ENCODE measurements at regions not wholly inside any gene's neighbourhood (a gene's known extent, or its start where the extent isn't known, plus 50 kb on each side); places are given as distances from the start of the nearest gene placed in this dataset.

DNA sequence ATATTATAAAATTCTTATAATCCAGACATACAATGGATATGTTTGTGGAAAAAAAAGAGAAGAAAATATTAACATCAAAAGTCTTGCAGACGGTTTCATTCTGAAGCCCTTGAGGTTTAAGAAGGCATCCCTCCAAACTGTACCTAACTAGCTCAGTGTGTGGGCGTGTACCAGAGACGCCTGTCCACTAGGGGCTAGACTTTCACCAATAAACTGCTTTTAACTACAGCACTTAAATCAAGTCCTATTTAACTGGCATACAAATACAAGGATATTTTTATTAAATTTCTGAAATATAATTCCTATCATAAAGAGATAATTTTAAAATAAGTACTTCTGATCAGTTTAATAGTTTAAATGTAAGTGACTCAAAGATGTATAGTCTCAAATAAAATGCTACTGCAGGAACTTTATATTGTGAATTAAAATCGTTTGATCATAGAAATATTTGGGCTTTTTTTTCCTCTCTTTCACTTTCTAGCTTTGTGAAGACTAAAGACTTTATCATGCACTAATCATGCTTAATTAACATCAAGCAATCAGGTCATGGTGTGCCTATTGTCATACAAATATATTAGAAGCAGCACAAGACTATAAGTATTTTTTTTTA lies 437.7 kb downstream of the SATB2 start:
- DNase-seq, result no peak

DNA sequence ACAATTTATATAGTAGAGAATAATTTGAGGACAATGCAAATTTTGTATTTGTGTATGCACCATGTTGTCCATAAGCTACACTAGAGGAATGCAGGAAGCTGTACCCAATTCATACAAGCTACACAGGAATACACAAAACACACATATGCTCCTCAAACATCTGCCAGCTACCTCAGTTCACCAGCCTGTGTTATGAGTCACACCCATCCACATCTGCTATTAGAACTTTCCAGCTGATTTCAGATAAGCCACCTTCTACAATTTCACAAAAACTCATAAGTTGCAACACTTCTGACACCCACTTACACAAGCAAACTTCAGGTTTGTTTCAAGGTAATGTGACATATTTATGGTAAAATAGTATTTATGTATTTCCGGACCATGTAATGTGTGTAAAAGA lies 438.9 kb downstream of the SATB2 start:
- DNase-seq, result no peak

DNA sequence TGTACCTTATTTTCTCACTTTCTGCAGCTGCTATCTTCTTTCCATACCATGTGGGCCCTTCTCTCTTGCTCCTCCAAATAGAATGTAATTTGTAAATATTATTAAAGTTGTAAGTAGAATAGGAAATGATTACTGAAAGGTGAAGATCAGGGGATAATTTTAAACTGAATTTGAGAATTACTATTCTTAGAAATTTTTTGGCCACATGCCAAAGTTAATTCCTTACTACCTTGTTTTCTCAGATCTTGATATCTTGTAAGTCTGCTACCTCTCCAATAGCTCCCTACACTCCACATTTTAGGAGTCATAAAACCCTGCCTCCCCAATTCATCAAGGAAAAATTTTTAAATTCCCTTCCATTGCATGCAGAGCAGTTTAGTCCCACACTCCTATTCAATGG lies 442.7 kb downstream of the SATB2 start:
- no peak for DNase-seq

DNA sequence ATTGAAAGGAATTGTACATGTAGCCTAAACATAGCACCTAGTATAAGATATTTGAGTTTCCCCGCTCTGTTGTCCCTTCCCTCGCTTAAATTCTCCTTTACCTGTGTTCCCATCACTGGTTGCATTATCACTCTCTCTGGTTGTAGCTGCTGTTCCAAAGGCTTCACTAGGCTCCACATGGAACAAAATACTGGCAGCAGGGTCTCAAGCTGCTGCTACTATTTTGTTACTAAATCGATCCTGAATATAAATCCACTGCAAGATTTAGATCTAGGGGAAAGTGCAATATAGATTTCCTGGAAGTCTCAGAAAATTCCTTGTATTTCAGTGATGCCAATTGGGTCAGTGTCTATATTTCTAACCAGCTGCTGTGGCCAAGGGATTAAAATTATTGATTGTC lies 443.5 kb downstream of the SATB2 start:
- no peak for DNase-seq

DNA sequence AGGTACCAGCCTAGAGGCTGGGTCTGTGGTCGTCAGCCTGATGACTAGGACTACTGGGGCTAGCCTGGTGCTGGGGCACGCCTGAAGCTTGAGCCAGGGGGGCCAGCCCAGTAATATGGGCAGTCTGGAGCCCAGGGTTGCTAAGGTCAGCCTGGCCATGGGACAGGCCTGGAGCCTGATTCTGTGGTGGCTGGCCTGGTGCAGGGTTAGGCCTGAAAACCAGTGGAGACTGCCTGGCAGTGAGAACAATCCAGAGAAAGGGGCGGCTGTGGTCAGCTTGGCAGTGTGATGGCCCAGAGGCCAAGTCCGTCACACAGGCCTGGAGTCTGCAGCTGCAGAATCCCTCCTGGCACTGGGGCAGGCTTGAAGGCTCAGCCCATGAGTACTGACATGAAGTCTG lies 445.8 kb downstream of the SATB2 start:
- no peak for DNase-seq

DNA sequence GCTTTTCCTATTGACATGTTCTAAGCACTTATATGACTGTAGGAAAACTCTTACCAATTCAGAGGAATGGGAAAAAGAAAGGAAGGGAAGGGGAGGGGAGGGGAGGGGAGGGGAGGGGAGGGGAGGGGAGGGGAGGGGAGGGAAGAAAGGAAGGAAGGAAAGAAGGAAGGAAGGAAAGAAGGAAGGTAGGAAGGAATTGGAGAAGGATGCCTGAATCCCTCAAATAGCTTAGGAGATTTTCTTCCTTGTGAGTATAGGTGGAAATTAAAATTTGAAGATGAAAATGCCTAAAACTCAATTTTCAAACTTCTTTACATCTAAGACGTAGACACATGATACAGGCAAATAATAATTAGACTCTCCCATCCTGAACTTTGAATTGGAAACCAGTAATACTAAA lies 463.1 kb downstream of the SATB2 start:
- DNase-seq, result no peak

DNA sequence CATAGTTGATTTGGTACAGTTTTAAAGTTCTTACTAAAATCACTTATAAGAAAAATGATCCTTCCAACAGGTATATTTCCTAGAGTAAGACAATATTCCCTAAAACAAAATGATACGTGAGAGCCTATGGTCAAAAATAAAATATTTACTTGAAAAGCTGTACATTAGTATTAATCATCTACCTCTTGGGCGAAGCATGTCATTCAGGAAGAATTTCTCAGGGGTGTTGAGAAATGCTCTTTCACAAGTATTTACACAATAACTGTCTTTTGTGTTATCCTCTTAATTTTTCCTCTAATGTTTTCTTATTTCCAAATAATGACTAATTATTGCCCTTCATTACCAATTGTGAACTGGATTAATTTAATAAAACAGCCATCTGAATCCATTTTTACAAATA lies 466.3 kb downstream of the SATB2 start:
- no peak for DNase-seq

DNA sequence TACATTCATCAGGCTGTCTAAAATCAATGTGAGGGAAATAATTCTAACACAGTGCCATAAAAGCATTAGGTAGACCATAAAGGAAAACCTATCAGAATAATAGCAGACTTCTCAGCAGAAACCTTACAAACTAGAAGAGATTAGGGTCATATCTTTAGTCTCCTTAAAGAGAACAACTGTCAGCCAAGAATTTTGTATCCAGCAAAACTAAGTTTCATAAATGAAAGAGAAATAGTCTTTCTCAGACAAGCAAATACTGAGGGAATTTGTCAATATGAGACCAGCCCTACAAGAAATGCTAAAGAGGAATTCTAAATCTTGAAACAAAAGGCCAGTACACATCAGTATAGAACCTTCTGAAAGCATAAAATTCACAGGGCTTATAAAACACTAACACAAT lies 482.0 kb downstream of the SATB2 start:
- no peak for DNase-seq

DNA sequence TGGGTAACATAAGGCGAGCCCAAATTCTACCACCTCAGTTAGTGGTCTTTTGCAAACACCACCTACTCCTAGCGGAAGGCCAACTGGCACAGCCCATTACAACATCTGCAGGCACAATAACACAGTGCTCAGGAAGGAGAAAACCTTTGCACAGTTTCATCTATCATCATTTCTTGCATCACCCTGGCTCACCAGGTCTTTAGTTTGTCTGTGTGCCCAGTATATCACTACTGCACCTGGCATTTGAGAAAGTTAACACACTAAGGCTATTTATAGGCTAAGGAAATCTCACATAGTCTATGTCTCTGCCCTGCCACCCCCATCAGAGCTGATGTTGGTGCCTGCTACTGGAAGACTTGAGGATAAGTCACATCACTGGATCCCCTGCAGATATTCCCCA lies 484.0 kb downstream of the SATB2 start:
- DNase-seq, result no peak

DNA sequence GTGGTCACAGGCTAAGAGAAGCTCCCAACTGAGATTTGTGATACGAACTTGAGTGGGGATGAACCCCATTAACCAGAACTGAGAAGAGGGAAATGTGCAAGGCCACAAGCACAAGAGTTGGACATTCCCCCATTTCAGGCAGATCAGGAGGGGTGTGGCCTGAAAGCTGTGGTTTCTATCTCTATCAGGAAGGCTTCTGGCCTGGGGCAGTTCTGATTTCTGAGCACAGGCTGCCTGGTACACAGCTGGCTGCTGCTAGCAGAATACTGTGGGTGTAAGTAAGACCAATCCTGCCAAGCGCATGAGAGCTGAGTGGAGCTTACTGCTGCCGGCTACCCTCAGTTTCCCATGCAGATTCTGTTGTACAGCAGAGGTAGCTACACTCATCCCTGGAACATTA lies 484.6 kb downstream of the SATB2 start:
- DNase-seq, result no peak

DNA sequence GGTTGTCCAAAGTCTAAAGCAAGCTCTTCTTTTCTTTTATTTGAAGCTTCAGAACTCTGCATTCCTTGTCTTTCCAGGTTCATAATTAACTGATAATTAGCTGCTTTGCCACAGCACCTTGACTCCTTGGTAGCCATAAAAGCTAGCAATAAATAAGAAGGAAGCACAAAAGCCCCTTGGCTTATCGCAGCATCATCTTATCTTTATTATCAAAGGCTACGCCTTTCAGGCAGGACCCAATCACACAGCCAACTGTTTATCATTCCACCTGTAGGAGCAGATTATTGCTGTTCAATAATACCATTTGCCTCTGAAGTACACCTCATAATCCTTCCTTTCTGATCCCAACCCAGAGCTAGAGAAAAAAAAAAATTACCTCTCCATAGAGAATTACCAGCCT lies 489.2 kb downstream of the SATB2 start:
- no peak for DNase-seq

DNA sequence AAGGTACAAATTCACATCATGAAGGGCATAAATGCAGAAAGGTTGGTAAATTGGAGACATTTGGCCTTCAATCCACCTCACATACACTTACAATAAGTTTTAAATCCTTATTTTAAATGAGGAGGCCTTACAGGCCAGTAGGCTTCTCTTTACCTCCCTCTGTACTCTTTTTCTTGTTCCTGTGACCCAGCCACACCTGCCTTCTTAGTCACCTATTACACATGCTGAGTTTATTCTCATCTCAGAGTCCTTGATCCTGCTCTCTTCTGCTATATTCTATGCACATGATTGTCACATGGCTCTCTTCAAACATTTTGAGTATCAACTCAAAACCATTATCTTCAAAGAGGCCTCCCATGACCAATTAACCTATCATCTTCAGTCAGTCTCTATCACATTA lies 491.5 kb downstream of the SATB2 start:
- DNase-seq, result no peak

DNA sequence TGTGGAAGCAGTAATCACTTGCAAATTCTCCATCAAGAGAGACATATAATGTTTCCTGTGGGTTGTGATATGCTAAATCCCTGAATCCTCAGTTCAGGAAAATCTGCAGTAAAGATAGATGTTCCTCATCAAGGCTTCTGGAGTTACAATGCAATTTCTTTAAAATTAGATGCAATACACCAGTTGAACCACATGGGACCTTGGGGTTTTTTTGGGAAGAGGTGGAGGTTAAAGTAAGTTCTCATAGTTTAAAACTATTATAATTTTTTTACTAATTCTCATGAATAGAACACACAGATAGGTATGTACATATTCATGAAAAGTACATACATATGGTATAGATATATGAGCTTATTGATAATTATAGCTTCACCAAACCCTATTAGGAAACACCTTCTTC lies 496.2 kb downstream of the SATB2 start:
- no peak for DNase-seq

DNA sequence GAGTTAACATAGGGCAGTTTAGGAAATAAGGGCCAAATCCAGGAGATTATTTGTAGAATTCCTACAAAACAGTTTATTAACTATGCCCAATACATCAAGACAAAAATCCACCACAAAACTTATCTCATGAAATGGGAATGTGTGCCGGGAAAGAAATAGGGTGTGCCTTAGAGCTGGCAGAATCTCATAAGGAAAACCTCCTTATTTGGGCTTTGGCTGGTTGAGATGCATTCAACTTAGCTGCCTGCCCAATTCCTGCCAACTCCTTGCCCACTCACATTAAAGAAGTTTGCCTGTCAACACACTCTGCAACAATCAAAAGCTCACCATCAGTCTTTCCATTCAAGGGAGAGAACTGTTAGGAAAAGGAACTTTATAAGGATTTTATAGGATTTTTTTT lies 500.6 kb downstream of the SATB2 start:
- no peak for DNase-seq

DNA sequence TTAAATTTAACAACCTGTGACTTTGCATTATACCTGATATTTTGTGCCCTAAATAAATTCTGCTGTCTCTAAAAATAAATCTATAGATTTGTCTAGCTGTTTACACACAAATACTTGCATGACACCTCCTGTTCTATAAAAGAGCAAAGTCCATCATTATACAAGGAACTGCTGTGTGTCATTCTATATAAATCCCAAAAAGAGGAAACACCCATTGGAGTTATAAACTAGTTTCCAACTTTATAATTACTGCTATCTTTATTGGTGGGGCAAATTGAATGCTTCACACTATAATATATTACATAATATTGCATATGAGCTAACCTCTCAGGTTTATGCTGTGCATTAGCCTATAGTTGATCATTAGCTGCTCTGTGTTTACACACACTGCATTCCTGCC lies 504.4 kb downstream of the SATB2 start:
- no peak for DNase-seq

DNA sequence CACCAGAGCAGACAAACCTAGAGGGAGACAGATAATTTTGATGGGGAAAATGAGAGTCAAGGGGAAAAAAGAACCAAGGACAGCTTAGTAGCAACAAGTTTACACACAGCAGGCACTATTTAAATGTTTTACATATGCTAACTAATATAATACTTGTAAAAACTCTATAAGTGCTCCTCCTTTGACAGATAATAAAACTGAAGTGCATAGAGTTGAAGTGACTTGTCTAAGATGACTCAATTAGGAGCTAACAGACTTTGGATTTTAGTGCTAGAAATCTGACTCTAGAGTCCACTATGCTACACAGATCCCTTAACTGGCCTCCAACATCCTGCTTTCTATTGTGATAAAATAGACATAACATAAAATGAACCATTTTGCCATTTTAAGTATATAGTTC lies 506.9 kb downstream of the SATB2 start:
- DNase-seq, result no peak

DNA sequence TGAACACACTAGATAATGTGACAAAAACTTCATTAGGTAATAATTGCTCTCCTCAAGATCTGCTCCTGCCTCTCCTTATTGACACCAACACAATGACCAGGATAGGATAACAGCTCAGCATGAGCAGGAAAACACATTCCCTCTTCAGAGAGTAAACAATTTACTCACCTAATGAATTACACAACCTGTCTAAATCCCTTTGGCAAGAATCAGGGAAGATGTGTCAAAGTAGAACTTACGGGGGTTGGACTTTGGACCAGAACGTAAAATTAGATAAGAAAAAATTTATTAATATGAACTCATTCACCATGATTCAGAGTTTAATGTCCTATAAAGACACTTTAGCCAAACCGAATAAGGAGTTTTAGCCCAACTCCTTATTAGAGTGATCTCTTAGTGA lies 512.2 kb downstream of the SATB2 start:
- DNase-seq, result no peak

DNA sequence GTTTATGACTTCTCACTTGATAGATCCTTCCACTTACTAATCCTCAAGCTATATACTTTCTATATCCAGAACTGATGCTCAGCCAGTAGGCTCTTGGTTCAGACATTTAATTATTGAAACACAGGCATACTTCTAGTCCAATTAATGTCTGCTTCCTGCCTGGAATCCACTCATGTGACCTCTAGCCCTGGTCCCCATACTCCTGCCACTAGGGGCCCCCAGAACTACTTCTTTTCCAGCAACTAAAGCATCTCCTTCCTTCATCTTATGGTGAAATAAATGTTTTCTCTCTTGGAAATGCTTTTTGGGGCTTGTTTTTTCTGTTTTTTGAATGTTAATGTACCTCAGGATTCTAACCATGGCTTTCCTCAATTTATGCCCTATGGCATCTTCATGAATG lies 527.6 kb downstream of the SATB2 start:
- no peak for DNase-seq

DNA sequence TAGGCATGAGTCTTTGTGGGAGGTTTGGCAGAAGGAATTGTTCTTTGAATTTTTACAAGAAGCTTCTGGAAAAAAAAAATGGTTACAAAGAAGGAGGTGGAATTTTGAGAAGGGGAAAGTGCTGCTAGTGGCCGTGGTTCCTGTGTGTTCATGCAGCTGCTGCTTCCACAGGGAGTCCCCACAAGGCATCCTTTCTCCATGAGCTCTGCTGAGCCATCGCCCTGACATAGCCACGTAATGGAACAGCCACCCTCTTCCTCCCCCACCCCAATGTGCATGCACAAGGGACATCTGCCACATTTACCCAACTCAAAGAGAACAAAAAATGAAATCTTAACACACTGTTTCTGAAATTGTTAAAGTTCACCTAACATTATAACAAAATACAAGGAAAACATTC lies 529.7 kb downstream of the SATB2 start:
- no peak for DNase-seq

DNA sequence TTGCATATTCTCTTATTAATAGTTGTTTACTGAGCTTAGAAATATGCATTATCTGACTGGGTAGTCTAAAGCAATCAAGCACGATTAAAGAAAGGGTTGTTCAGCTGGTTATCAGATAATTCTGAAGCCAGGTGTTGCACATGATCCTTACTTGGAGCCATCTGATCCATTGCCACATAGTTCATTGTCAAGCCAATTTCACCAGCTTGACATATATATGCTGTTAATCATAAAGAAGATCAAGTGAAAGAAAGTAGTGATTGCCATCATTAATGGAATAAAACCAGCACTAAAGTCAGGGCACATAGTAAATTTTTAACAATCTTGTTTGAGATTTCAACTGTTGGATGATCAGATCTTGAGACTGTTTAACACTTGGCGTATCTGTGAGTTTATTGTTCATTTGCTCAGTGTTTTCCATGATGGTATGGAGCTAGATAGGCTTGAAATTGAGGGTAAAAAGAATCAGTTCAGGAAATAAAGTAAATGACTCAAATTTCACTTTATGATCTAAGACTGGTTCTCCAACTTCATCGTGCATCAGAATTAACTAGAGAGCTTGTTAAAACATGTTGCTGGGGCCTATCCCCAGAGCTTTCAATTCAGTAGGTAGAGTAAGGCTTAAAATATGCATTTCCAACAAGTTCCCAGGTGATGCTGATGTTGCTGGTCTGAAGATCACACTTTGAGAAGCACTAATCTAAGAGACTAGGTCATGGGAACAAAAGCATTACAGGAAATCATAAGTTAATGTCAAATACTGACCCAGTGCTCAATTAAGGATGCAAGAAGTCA lies 539.6 kb downstream of the SATB2 start:
- no peak for DNase-seq

DNA sequence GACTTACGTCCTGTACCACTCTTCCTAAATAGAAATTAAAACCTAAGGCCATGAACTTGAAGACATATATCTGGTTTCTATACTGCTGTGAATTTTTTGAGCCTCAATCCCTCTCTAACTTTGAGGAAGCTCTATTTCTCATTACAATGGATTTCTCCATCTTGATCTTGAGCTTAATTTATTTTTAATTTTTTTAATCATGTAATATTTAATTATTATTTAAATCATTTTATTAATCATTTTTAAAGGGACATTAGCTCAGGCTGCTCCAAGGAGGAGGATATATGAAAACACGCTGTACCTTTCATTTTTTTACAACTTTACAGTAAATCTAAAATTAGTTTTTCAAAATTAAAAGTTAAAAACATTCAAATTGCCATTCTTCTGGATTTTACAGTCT lies 540.5 kb downstream of the SATB2 start:
- DNase-seq, result no peak

DNA sequence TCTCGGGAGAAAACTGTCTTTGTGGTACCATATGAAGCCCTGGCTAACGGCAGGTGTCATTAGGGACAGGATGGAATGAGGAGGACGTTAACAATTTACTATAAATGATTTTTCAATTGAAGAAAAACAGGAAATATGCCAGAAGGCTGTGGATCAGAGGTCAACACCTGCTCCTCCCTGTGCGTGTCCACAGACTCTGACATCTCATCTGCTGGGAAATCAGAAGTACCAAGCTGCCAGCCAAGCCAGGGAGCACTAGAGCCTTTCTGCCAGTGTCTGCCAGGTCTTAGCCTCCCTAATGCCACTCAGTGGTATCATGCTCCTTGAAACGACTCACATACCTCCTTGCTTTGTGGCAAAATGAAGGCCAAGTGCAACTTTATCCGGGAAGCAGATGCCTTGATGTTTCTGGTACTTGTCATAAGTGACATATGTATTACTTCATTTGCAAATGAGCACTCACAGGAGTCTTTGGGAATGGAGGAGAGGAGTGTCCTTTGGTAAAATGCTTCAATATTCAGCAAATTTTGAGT lies 541.1 kb downstream of the SATB2 start:
- no peak for DNase-seq

DNA sequence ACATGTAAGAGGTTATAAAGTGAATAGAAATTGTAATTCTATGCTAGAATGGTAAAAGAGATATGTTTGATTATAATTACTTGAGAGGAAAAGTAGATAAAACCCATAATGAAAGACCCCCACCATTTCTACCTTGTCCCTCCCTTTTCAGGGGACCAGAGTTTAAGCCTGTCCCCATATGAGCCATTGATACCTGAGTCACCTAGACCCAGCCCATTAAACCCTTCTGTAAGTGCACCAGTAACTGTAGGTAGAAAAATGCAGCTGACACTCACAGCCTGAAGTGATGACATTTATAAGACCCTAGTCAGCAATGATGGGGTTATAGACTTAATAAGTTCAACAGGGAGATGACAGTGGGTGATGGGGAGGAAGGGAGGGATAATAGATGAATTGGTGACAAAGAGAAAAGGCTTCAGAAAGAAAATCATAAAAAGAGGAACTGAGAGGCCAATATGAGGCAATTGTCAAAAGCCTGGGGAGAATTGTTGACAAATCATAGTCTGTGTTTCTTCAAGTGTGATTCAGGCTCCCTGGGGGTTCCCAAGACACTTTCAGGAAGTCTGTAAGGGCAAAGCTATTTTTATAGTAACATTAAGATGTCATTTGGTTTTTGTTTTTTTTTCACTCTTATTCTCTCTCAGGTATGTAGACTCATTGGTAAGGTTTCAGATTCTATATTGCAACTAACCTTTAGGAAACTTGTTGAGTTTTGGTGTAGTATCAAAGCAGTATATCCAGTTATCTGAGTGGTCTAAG lies 544.2 kb downstream of the SATB2 start:
- DNase-seq, result no peak
